H9 (cell line): ENCODE measurements at regions not wholly inside any gene's neighbourhood (a gene's known extent, or its start where the extent isn't known, plus 50 kb on each side); places are given as distances from the start of the nearest gene placed in this dataset.

Experiments
- DNase-seq: peaks from one replicate; pipeline ENCODE4 v3.0.0-alpha.2; 2017
- H2AFZ ChIP-seq: one replicate; pipeline ENCODE4 v1.6.1; 2013; ENCODE audit warnings: mild to moderate bottlenecking, low read length, control low read depth, moderate library complexity
- H2AK5ac ChIP-seq: 2 replicates; pipeline ENCODE4 v1.6.1; 2013; ENCODE audit warnings: low read length, control low read depth, mixed read lengths; ENCODE audit not compliant: insufficient read length
- H2BK120ac ChIP-seq: one replicate; pipeline ENCODE4 v1.6.1; 2013; ENCODE audit warnings: low read depth, mild to moderate bottlenecking, low read length, control low read depth, inconsistent platforms; ENCODE audit not compliant: poor library complexity, severe bottlenecking
- H2BK12ac ChIP-seq: 2 replicates; pipeline ENCODE4 v1.6.1; 2013; ENCODE audit warnings: low read length, control low read depth, mixed read lengths, low read depth; ENCODE audit not compliant: insufficient read length
- H2BK15ac ChIP-seq: 2 replicates; pipeline ENCODE4 v1.6.1; 2013; ENCODE audit warnings: low read depth, low read length, control low read depth
- H2BK20ac ChIP-seq: one replicate; pipeline ENCODE4 v1.6.1; 2013; ENCODE audit warnings: low read depth, mild to moderate bottlenecking, low read length, control low read depth, inconsistent platforms; ENCODE audit not compliant: poor library complexity, severe bottlenecking
- H2BK5ac ChIP-seq: 2 replicates; pipeline ENCODE4 v1.6.1; 2013; ENCODE audit warnings: low read length, control low read depth, mixed read lengths; ENCODE audit not compliant: insufficient read length
- H3K14ac ChIP-seq: 2 replicates; pipeline ENCODE4 v1.6.1; 2013; ENCODE audit warnings: low read length, control low read depth; ENCODE audit not compliant: insufficient read depth
- H3K18ac ChIP-seq: 2 replicates; pipeline ENCODE4 v1.6.1; 2013; ENCODE audit warnings: low read depth, mild to moderate bottlenecking, mixed read lengths, low read length, control low read depth; ENCODE audit not compliant: insufficient read length
- H3K23ac ChIP-seq: 2 replicates; pipeline ENCODE4 v1.6.1; 2013; ENCODE audit warnings: low read length, control low read depth, mixed read lengths, low read depth; ENCODE audit not compliant: insufficient read length
- H3K23me2 ChIP-seq: 2 replicates; pipeline ENCODE4 v1.6.1; 2013; ENCODE audit warnings: low read depth, mild to moderate bottlenecking, mixed read lengths, low read length, control low read depth; ENCODE audit not compliant: insufficient read length, poor library complexity, severe bottlenecking
- H3K27ac ChIP-seq: 2 replicates; pipeline ENCODE4 v1.5.1; 2013; ENCODE audit warnings: low read length, control low read depth, mixed read lengths, low read depth; ENCODE audit not compliant: insufficient read length
- H3K27me3 ChIP-seq: 2 replicates; pipeline ENCODE4 v1.6.1; 2013; ENCODE audit warnings: low read length, control low read depth, inconsistent platforms; ENCODE audit not compliant: insufficient read depth
- H3K4ac ChIP-seq: 2 replicates; pipeline ENCODE4 v1.6.1; 2013; ENCODE audit warnings: low read depth, mild to moderate bottlenecking, control low read depth, inconsistent platforms, low read length, moderate library complexity
- H3K4me1 ChIP-seq: 2 replicates; pipeline ENCODE4 v1.6.1; 2013; ENCODE audit warnings: low read length, control low read depth, inconsistent platforms; ENCODE audit not compliant: insufficient read depth
- H3K4me2 ChIP-seq: 2 replicates; pipeline ENCODE4 v1.6.1; 2013; ENCODE audit warnings: low read length, control low read depth, mixed read lengths; ENCODE audit not compliant: insufficient read length, insufficient read depth
- H3K56ac ChIP-seq: 2 replicates; pipeline ENCODE4 v1.6.1; 2013; ENCODE audit warnings: low read depth, mild to moderate bottlenecking, mixed read lengths, low read length, control low read depth; ENCODE audit not compliant: insufficient read length
- H3K79me1 ChIP-seq: 2 replicates; pipeline ENCODE4 v1.6.1; 2013; ENCODE audit warnings: low read depth, mild to moderate bottlenecking, moderate library complexity, low read length, control low read depth, inconsistent platforms; ENCODE audit not compliant: insufficient read depth, poor library complexity, severe bottlenecking
- H3K79me2 ChIP-seq: 2 replicates; pipeline ENCODE4 v1.6.1; 2013; ENCODE audit warnings: low read length, control low read depth, inconsistent platforms; ENCODE audit not compliant: insufficient read depth
- H3K9ac ChIP-seq: 2 replicates; pipeline ENCODE4 v1.6.1; 2013; ENCODE audit warnings: low read length, control low read depth, mixed read lengths; ENCODE audit not compliant: insufficient read length; ENCODE audit errors: extremely low read depth
- H3K9me3 ChIP-seq: one replicate; pipeline ENCODE4 v1.6.1; 2013; ENCODE audit warnings: low read depth, low read length, inconsistent platforms; ENCODE audit not compliant: control insufficient read depth
- H3T11ph ChIP-seq: one replicate; pipeline ENCODE4 v1.6.1; 2013; ENCODE audit warnings: mild to moderate bottlenecking, low read length, control low read depth, inconsistent platforms
- H4K20me1 ChIP-seq: one replicate; pipeline ENCODE4 v1.6.1; 2013; ENCODE audit not compliant: control insufficient read depth, insufficient read length, insufficient read depth
- H4K5ac ChIP-seq: 2 replicates; pipeline ENCODE4 v1.6.1; 2013; ENCODE audit warnings: low read depth, mild to moderate bottlenecking, mixed read lengths, low read length, control low read depth; ENCODE audit not compliant: insufficient read length
- H4K8ac ChIP-seq: replicated peaks from 2 replicates; pipeline ENCODE4 v1.6.1; 2013; ENCODE audit warnings: low read length, control low read depth, mixed read lengths, low read depth; ENCODE audit not compliant: insufficient read length
- H4K91ac ChIP-seq: 2 replicates; pipeline ENCODE4 v1.6.1; 2013; ENCODE audit warnings: low read depth, mild to moderate bottlenecking, moderate library complexity, mixed read lengths, low read length, control low read depth; ENCODE audit not compliant: insufficient read length
- H3K27ac Mint-ChIP-seq, 3 experiments: 2 replicates in 2 of 3; 3 replicates in 1 of 3; pipeline ENCODE4 v1.8.0; 2020 to 2021; ENCODE audit warnings: mixed read lengths in 3 of 3, mild to moderate bottlenecking in 1 of 3, moderate library complexity in 1 of 3
- H3K27me3 Mint-ChIP-seq: 2 replicates; pipeline ENCODE4 v1.8.0; 2021; ENCODE audit warnings: low read depth, mild to moderate bottlenecking, moderate library complexity, mixed read lengths
- H3K36me3 Mint-ChIP-seq, 3 experiments: 2 replicates in 2 of 3; 3 replicates in 1 of 3; pipeline ENCODE4 v1.8.0; 2020 to 2021; ENCODE audit warnings: low read depth in 3 of 3, mixed read lengths in 3 of 3; ENCODE audit not compliant: insufficient read depth in 1 of 3
- H3K4me1 Mint-ChIP-seq, 2 experiments: 2 replicates each; pipeline ENCODE4 v1.8.0; 2020; ENCODE audit warnings: mixed read lengths in 2 of 2
- H3K4me3 Mint-ChIP-seq, 2 experiments: 2 replicates in 1 of 2; 3 replicates in 1 of 2; pipeline ENCODE4 v1.8.0; 2020 to 2021; ENCODE audit warnings: mild to moderate bottlenecking in 2 of 2, mixed read lengths in 2 of 2, moderate library complexity in 1 of 2
- H3K9me3 Mint-ChIP-seq, 2 experiments: 2 replicates in 1 of 2; 3 replicates in 1 of 2; pipeline ENCODE4 v1.8.0; 2020; ENCODE audit warnings: mild to moderate bottlenecking in 2 of 2, mixed read lengths in 2 of 2, moderate library complexity in 1 of 2
- CTCF ChIP-seq: fragments of 200-600 bp; sonication (generic); conservative IDR thresholded peaks from 3 replicates; pipeline ENCODE4 v1.8.0; 2021; ENCODE audit warnings: antibody characterized with exemption, mild to moderate bottlenecking

GRCh38 chr1:199698222-199698621 lies 329.3 kb upstream of the NR5A2 start:
- Histone ChIP-seq H2BK15ac (no peak overlapping the region), H3K79me2 (no peaks in the 10 kb centered on the region), H3K56ac (no peak overlapping the region), H4K20me1 (no peaks in the 10 kb centered on the region), H3K23ac (no peak overlapping the region), H3K4me2 (no peak overlapping the region), H3K79me1 (no peaks in the 10 kb centered on the region), H3K14ac (no peak overlapping the region), H3K23me2 (no peaks in the 10 kb centered on the region), H4K91ac (no peak overlapping the region), H3K18ac (no peak overlapping the region), H4K5ac (no peak overlapping the region), H2BK20ac (no peak overlapping the region), H3K4ac (no peak overlapping the region), H2BK5ac (no peak overlapping the region), H2AFZ (no peak overlapping the region), H3K9me3 (no peaks in the 10 kb centered on the region), H3K27me3 (no peaks in the 10 kb centered on the region), H2BK120ac (no peak overlapping the region), H3K9ac (no peak overlapping the region), H3K4me1 (no peaks in the 10 kb centered on the region), H2AK5ac (no peak overlapping the region), H3K27ac (no peak overlapping the region), H3T11ph (no peak overlapping the region), H2BK12ac (no peak overlapping the region), H4K8ac (no peak overlapping the region)
- H3K4me1 Mint-ChIP-seq: no peaks in the 10 kb centered on the region
- H3K4me3 Mint-ChIP-seq: no peak overlapping the region
- H3K27ac Mint-ChIP-seq: no peak overlapping the region
- TF ChIP-seq CTCF: no peak
- no peaks in the 10 kb centered on the region for H3K27me3 Mint-ChIP-seq
- H3K9me3 Mint-ChIP-seq: no peaks in the 10 kb centered on the region
- H3K36me3 Mint-ChIP-seq: no peaks in the 10 kb centered on the region
- DNase-seq: no peak
